T-helper 1 cell treated with Interleukin-12 subunit alpha and Interleukin-12 subunit beta and Interleukin-4 antibody, amounts not matched to agents 30 μg/mL and 1 μg/mL, for 36 hours (primary cell): ENCODE measurements at regions not wholly inside any gene's neighbourhood (a gene's known extent, or its start where the extent isn't known, plus 50 kb on each side); places are given as distances from the start of the nearest gene placed in this dataset.

Experiments used
- H3K27ac Mint-ChIP-seq: one replicate; pipeline ENCODE4 v1.8.0; 2021; ENCODE audit warnings: mild to moderate bottlenecking, mixed read lengths
- H3K27me3 Mint-ChIP-seq: one replicate; pipeline ENCODE4 v1.8.0; 2021; ENCODE audit warnings: low read depth, mixed read lengths
- H3K36me3 Mint-ChIP-seq: one replicate; pipeline ENCODE4 v1.8.0; 2021; ENCODE audit warnings: low read depth, mixed read lengths
- H3K4me1 Mint-ChIP-seq: one replicate; pipeline ENCODE4 v1.8.0; 2021; ENCODE audit warnings: low read depth, mixed read lengths
- H3K4me3 Mint-ChIP-seq: one replicate; pipeline ENCODE4 v1.8.0; 2021; ENCODE audit warnings: mild to moderate bottlenecking, moderate library complexity, mixed read lengths
- H3K9me3 Mint-ChIP-seq: one replicate; pipeline ENCODE4 v1.8.0; 2021; ENCODE audit warnings: mixed read lengths

DNA sequence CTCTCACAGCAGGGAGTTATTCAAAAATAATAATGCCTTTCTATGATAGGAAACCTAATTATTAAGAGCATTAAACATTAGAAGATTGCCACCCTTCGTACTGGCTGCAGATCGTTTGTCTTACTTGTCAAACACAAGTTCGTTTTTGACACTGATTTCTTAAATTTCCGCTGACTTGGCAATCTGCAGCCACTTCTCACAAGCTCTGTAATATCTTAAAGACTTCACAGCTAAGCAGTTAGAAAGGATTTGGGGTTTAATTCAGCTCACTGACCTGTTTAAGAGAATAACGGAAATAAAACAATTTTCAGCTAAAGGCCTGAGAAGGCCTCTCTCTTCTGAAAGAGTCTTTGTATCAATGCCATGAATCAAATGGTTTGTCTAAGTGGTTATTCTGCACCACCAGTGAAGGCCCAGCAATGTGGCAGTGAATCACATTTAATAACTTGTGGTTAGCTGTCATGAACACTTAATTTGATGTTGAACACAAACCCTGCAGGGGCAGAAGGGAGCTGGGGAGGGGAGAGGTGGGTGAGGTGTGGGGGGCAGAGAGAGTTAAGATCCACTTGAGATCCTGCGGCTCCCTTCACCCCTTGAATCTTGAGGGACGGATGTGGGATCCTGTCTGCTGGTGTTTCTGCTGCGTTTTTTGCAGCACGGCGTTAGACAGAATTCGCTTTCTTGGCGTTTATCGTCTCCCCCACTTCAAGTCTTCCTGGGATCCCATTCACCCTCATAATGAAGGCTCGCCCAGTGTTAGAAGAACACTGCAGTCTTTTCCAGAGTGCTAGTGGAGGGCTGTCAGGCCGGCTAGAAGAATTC, 145.4 kb upstream of the SATB2 start:
- Mint-ChIP-seq H3K4me3 (no peak overlapping the region), H3K27me3 (peaks cover 11% of the 10 kb centered on the region), H3K36me3 (no peaks in the 10 kb centered on the region), H3K27ac (no peak overlapping the region), H3K9me3 (no peaks in the 10 kb centered on the region), H3K4me1 (peaks cover 3% of the 10 kb centered on the region)

- H3K4me1 Mint-ChIP-seq, result peaks cover 3% of the 10 kb centered on the region
- peaks cover 11% of the 10 kb centered on the region for H3K27me3 Mint-ChIP-seq
- no peak overlapping the region for H3K4me3 Mint-ChIP-seq
- H3K9me3 Mint-ChIP-seq, result no peaks in the 10 kb centered on the region
- H3K27ac Mint-ChIP-seq, result no peak overlapping the region
- H3K36me3 Mint-ChIP-seq, result no peaks in the 10 kb centered on the region
Observed at GRCh38 chr2:199602271-199602895, 144.6 kb upstream of the SATB2 start.

DNA sequence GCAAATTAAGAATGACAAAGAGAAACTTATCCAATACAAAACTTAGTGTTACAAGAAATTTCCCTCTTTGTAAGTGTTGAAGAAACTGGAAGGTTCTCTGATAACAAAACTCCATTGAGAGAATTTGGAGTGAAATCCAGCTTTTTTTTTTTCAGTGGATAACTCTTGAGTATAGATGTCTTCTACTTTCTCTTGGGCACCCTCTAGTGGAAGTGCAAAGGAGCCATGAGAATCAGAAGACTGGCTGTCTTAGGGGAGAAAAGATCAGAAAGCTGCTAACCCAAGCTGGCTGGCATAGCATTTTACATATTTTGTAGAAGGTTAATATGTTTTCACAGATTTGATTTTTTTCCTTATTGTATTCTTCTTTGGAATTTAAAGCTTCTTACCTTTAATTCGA, 138.8 kb upstream of the SATB2 start:
- Mint-ChIP-seq H3K4me1 (no peaks in the 10 kb centered on the region), H3K36me3 (no peaks in the 10 kb centered on the region), H3K27ac (no peak overlapping the region), H3K27me3 (no peaks in the 10 kb centered on the region), H3K9me3 (no peaks in the 10 kb centered on the region), H3K4me3 (no peak overlapping the region)

GRCh38 chr2:199594443-199594842, 136.7 kb upstream of the SATB2 start:
- H3K4me3 Mint-ChIP-seq, result no peak overlapping the region
- H3K27ac Mint-ChIP-seq, result no peak overlapping the region
- no peaks in the 10 kb centered on the region for H3K9me3 Mint-ChIP-seq
- H3K27me3 Mint-ChIP-seq, result peaks cover 8% of the 10 kb centered on the region
- no peaks in the 10 kb centered on the region for H3K4me1 Mint-ChIP-seq
- no peaks in the 10 kb centered on the region for H3K36me3 Mint-ChIP-seq

GRCh38 chr2:199591826-199592225, 134.1 kb upstream of the SATB2 start:
- no peaks in the 10 kb centered on the region for H3K36me3 Mint-ChIP-seq
- no peaks in the 10 kb centered on the region for H3K9me3 Mint-ChIP-seq
- H3K27me3 Mint-ChIP-seq, result peaks cover 8% of the 10 kb centered on the region
- no peak overlapping the region for H3K4me3 Mint-ChIP-seq
- no peak overlapping the region for H3K27ac Mint-ChIP-seq
- H3K4me1 Mint-ChIP-seq, result no peaks in the 10 kb centered on the region

DNA sequence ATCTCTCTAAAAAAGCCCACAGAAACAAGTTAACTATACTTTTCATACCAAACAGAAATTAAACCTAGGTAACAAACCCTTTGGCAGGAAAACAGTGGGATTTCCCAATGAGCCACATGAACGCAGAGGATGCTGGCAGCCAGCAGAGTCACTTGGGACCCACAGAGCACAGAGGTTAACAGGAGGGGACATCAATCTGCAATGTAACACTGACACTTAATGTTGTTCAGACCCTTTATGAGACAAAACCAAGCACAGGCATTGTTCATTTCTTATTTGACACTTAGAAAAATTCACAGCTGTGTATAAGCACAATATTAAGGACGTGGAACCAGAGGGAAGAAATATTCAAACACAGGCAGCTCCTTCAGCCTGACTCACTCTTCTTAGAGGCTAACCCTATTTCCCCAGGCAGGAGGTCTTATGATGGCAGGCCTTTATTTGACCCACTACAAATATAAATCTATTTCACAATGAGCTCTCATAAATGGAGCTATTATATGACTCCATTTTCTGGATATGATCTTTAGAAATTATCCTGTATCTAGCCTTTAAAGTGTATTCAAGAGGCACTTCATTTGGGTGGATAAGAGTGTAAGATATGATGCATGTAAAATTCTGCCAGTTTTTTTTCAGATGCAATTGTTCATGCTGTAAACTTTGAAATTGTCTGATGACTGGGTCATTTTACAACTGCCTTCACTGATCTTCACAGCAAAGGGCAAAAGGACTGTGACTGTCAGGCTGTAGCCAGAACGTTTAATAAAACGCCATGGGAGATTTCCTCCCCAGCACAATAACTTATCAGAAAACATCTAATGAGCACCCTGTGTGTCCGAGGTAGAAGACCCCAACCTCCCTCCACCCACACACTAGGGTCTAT, 132.8 kb upstream of the SATB2 start:
- no peak overlapping the region for H3K27ac Mint-ChIP-seq
- no peaks in the 10 kb centered on the region for H3K4me1 Mint-ChIP-seq
- H3K4me3 Mint-ChIP-seq, result no peak overlapping the region
- H3K27me3 Mint-ChIP-seq, result peaks cover 8% of the 10 kb centered on the region
- no peaks in the 10 kb centered on the region for H3K36me3 Mint-ChIP-seq
- no peaks in the 10 kb centered on the region for H3K9me3 Mint-ChIP-seq

DNA sequence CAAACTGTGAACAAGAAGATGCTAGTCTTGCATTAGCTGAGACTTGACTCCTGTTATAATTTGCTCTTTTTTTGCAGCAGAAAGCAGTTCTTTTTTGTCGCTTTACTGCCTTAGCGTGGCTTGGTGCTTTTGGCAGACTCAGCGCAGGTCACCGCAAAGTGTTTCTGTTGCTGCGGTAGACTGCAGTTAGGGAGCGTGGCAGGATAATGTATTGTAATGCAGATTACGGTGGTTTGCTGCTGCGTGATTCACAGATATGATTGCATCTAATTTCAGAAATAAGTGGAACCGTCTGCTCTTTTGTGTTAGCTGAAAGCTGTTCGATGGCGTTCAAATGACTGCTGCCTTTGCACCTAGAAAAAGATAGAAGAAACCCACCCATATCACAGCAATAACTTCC, 131.6 kb upstream of the SATB2 start:
- H3K27ac Mint-ChIP-seq, result no peak overlapping the region
- no peaks in the 10 kb centered on the region for H3K4me1 Mint-ChIP-seq
- H3K9me3 Mint-ChIP-seq, result no peaks in the 10 kb centered on the region
- H3K36me3 Mint-ChIP-seq, result no peaks in the 10 kb centered on the region
- no peak overlapping the region for H3K4me3 Mint-ChIP-seq
- peaks cover 8% of the 10 kb centered on the region for H3K27me3 Mint-ChIP-seq

- Mint-ChIP-seq H3K4me3 (no peak overlapping the region), H3K4me1 (no peaks in the 10 kb centered on the region), H3K27me3 (peaks cover 8% of the 10 kb centered on the region), H3K36me3 (no peaks in the 10 kb centered on the region), H3K27ac (no peak overlapping the region), H3K9me3 (no peaks in the 10 kb centered on the region)
Observed at GRCh38 chr2:199588054-199588453, 130.3 kb upstream of the SATB2 start.

- Mint-ChIP-seq H3K36me3 (no peaks in the 10 kb centered on the region), H3K4me1 (peaks cover 5% of the 10 kb centered on the region), H3K4me3 (no peak overlapping the region), H3K27me3 (peaks cover 14% of the 10 kb centered on the region), H3K9me3 (no peaks in the 10 kb centered on the region), H3K27ac (no peak overlapping the region)
Observed at GRCh38 chr2:199586646-199587045, 128.9 kb upstream of the SATB2 start.

GRCh38 chr2:199583676-199584075, 125.9 kb upstream of the SATB2 start:
- no peak overlapping the region for H3K27ac Mint-ChIP-seq
- H3K27me3 Mint-ChIP-seq, result peaks cover 14% of the 10 kb centered on the region
- H3K4me3 Mint-ChIP-seq, result no peak overlapping the region
- no peaks in the 10 kb centered on the region for H3K9me3 Mint-ChIP-seq
- H3K4me1 Mint-ChIP-seq, result peaks cover 8% of the 10 kb centered on the region
- H3K36me3 Mint-ChIP-seq, result no peaks in the 10 kb centered on the region

GRCh38 chr2:199581935-199582360, 124.2 kb upstream of the SATB2 start:
- no peaks in the 10 kb centered on the region for H3K9me3 Mint-ChIP-seq
- H3K4me1 Mint-ChIP-seq, result peaks cover 8% of the 10 kb centered on the region
- H3K4me3 Mint-ChIP-seq, result peak overlapping the region; percentile 2
- peaks cover 14% of the 10 kb centered on the region for H3K27me3 Mint-ChIP-seq
- no peak overlapping the region for H3K27ac Mint-ChIP-seq
- H3K36me3 Mint-ChIP-seq, result no peaks in the 10 kb centered on the region

GRCh38 chr2:199581408-199581807, 123.7 kb upstream of the SATB2 start:
- H3K27ac Mint-ChIP-seq, result no peak overlapping the region
- no peaks in the 10 kb centered on the region for H3K36me3 Mint-ChIP-seq
- H3K9me3 Mint-ChIP-seq, result no peaks in the 10 kb centered on the region
- peaks cover 8% of the 10 kb centered on the region for H3K4me1 Mint-ChIP-seq
- H3K4me3 Mint-ChIP-seq, result peak overlapping the region; percentile 8
- peaks cover 14% of the 10 kb centered on the region for H3K27me3 Mint-ChIP-seq

DNA sequence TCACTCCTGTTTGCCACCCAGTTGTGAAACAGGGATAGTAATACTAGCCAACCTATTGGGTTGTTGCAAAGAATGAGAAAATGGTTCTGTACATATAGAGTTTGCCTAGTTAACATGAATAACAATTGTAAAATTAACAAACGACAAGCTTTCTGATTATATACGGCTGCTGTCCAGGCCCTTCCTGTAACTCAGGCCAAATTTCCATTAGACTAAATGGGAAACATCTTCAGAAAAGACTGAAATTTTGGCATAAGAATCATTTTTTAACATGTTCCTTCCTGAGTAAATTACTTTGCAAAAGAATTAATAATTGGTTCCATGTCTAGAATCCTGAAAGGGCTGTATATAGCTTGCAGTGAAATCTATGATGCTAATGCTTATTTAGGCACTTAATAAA, 117.7 kb upstream of the SATB2 start:
- H3K9me3 Mint-ChIP-seq, result no peaks in the 10 kb centered on the region
- no peak overlapping the region for H3K27ac Mint-ChIP-seq
- H3K27me3 Mint-ChIP-seq, result peaks cover under 1% of the 10 kb centered on the region
- H3K4me1 Mint-ChIP-seq, result no peaks in the 10 kb centered on the region
- no peak overlapping the region for H3K4me3 Mint-ChIP-seq
- H3K36me3 Mint-ChIP-seq, result no peaks in the 10 kb centered on the region

DNA sequence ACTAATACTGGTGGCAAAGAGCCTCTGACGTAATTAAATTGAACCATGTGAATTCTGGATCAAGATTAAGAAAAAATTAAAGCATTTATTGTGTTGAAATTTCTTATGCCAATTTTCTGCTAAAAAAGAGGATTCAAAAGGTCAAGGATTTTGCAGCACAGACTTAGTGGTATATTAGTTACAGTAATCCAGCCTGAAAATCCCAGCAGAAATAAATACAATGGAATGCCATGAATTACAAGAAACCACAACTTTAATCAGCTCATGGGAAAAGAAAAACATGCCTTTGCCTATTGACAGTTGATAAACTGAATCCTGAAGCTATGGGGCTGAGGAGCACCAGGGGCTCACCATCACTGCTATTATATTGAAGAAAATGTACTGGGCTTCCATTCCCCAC, 114.8 kb upstream of the SATB2 start:
- Mint-ChIP-seq H3K4me3 (no peak overlapping the region), H3K9me3 (no peaks in the 10 kb centered on the region), H3K27me3 (no peaks in the 10 kb centered on the region), H3K4me1 (no peaks in the 10 kb centered on the region), H3K27ac (no peak overlapping the region), H3K36me3 (no peaks in the 10 kb centered on the region)
